SK-N-SH (cell line): ENCODE measurements at regions not wholly inside any gene's neighbourhood (a gene's known extent, or its start where the extent isn't known, plus 50 kb on each side); places are given as distances from the start of the nearest gene placed in this dataset.

ENCODE experiments used
- ELF1 ChIP-seq: IDR thresholded peaks from 2 replicates; pipeline ENCODE4 v1.4.0; 2012
- FOXM1 ChIP-seq: IDR thresholded peaks from 2 replicates; pipeline ENCODE4 v1.4.0; 2012; ENCODE audit warnings: low read depth, mild to moderate bottlenecking
- RXRA ChIP-seq: IDR thresholded peaks from 2 replicates; pipeline ENCODE4 v1.4.0; 2012; ENCODE audit warnings: low read depth, mild to moderate bottlenecking, borderline replicate concordance
- TF ChIP-seq, protein P1 (sequence below): fragments of 200-600 bp; sonication (generic); IDR thresholded peaks from 2 replicates; pipeline ENCODE4 v1.6.1; 2017; ENCODE audit warnings: antibody characterized with exemption, mild to moderate bottlenecking, moderate library complexity

DNA sequence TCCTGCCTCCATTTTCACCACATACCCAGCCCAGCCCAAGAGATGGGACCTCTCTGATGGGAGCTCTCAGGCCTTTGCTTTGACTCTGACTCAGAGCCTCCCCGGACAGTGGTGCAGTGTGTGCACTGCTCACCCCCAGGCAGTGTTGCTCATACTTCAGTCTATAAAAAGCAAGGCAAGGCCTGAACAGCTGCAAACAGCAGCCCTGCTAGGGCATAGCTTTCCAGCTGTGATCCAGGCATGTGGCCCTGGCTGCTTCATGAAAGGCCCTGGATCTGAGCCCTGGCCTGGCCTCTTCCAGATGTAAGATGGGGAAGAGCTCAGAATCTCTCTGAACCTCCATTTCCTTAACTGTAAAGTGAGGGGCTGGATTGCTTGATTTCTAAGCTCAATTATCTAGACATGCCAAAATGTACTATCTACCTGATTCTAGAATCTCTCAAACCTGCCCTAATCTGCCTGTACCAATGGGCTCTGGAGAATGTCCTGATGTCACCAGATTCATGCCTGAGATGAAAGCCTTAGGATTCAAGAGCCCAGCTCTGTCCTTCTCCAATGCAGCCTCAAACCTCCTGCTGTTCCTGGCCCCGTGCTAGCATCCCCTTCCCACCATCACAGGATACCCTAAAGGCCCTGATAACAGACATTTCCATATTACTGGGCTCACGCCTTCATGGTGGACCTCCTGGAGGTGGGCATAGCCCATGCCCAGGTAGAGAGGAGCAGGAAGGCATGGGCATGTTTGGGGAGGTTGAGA is 206.9 kb downstream of the ARL4C start:
- TF ChIP-seq, protein P1, sequence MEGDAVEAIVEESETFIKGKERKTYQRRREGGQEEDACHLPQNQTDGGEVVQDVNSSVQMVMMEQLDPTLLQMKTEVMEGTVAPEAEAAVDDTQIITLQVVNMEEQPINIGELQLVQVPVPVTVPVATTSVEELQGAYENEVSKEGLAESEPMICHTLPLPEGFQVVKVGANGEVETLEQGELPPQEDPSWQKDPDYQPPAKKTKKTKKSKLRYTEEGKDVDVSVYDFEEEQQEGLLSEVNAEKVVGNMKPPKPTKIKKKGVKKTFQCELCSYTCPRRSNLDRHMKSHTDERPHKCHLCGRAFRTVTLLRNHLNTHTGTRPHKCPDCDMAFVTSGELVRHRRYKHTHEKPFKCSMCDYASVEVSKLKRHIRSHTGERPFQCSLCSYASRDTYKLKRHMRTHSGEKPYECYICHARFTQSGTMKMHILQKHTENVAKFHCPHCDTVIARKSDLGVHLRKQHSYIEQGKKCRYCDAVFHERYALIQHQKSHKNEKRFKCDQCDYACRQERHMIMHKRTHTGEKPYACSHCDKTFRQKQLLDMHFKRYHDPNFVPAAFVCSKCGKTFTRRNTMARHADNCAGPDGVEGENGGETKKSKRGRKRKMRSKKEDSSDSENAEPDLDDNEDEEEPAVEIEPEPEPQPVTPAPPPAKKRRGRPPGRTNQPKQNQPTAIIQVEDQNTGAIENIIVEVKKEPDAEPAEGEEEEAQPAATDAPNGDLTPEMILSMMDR, result no peak
- TF ChIP-seq FOXM1, result no peak
- TF ChIP-seq ELF1, result no peak
- no peak for TF ChIP-seq RXRA
